Smooth muscle cell (in vitro differentiated cells): ENCODE measurements at regions not wholly inside any gene's neighbourhood (a gene's known extent, or its start where the extent isn't known, plus 50 kb on each side); places are given as distances from the start of the nearest gene placed in this dataset.

Experiments used
- DNase-seq: peaks from one replicate; lab custom pipeline; 2025; ENCODE audit not compliant: unreplicated experiment; lab: John Stamatoyannopoulos, UW
- H2AFZ ChIP-seq: fragments of 200-600 bp; sonication (generic); 2 replicates; pipeline ENCODE4 v1.6.0; 2016; ENCODE audit warnings: antibody characterized with exemption, low read depth, mild to moderate bottlenecking
- H3F3A ChIP-seq: fragments of 200-600 bp; sonication (generic); 2 replicates; pipeline ENCODE4 v1.6.0; 2017; ENCODE audit warnings: antibody characterized with exemption, low read depth
- H3K27ac ChIP-seq: fragments of 200-600 bp; sonication (generic); 2 replicates; pipeline ENCODE4 v1.5.1; 2016; ENCODE audit warnings: low read depth, mild to moderate bottlenecking
- H3K27me3 ChIP-seq: fragments of 200-600 bp; sonication (generic); 2 replicates; pipeline ENCODE4 v1.6.1; 2016; ENCODE audit warnings: low read depth, mild to moderate bottlenecking
- H3K36me3 ChIP-seq: fragments of 200-600 bp; sonication (generic); 2 replicates; pipeline ENCODE4 v1.5.1; 2016; ENCODE audit warnings: low read depth
- H3K4me1 ChIP-seq: fragments of 200-600 bp; sonication (generic); 2 replicates; pipeline ENCODE4 v1.5.1; 2016; ENCODE audit warnings: low read depth
- H3K4me2 ChIP-seq: fragments of 200-600 bp; sonication (generic); 2 replicates; pipeline ENCODE4 v1.6.0; 2016; ENCODE audit warnings: mild to moderate bottlenecking
- H3K4me3 ChIP-seq: fragments of 200-600 bp; sonication (generic); 2 replicates; pipeline ENCODE4 v1.5.1; 2016; ENCODE audit warnings: mild to moderate bottlenecking
- H3K79me2 ChIP-seq: fragments of 200-600 bp; sonication (generic); 2 replicates; pipeline ENCODE4 v1.6.0; 2016; ENCODE audit warnings: low read depth, mild to moderate bottlenecking
- H3K9ac ChIP-seq: fragments of 200-600 bp; sonication (generic); 2 replicates; pipeline ENCODE4 v1.6.0; 2016; ENCODE audit warnings: low read depth
- H3K9me3 ChIP-seq: fragments of 200-600 bp; sonication (generic); replicated peaks from 2 replicates; pipeline ENCODE4 v1.5.1; 2016; ENCODE audit warnings: low read depth
- H4K20me1 ChIP-seq: fragments of 200-600 bp; sonication (generic); 2 replicates; pipeline ENCODE4 v1.6.0; 2016; ENCODE audit warnings: low read depth
- CTCF ChIP-seq: fragments of 200-600 bp; sonication (generic); IDR thresholded peaks from 2 replicates; pipeline ENCODE4 v1.5.1; 2017; ENCODE audit warnings: borderline replicate concordance, mild to moderate bottlenecking, antibody characterized with exemption; ENCODE audit not compliant: insufficient read depth, poor library complexity, severe bottlenecking
- WGBS: methylation state at CpG from one replicate; pipeline ENCODE4 v1.1.7; 2016; ENCODE audit warnings: low lambda C conversion rate; 5-methylcytosine and 5-hydroxymethylcytosine counted together

GRCh38 chr7:68269405-68269804 is 1272.8 kb downstream of the TYW1 start:
- Histone ChIP-seq H3K27me3 (peaks cover 7% of the 10 kb centered on the region), H3K36me3 (no peaks in the 10 kb centered on the region), H3F3A (peaks cover 3% of the 10 kb centered on the region), H3K27ac (peak overlapping the region; percentile 67), H3K4me2 (no peak overlapping the region), H3K79me2 (no peaks in the 10 kb centered on the region), H3K9ac (no peak overlapping the region), H4K20me1 (no peaks in the 10 kb centered on the region), H3K4me3 (no peak overlapping the region), H3K9me3 (no peaks in the 10 kb centered on the region), H3K4me1 (no peaks in the 10 kb centered on the region), H2AFZ (no peak overlapping the region)
- no peak for DNase-seq
- no peak for TF ChIP-seq CTCF
- WGBS: 14% methylated on average over 1 of the region's 1 CpG

- Histone ChIP-seq H3K4me3 (no peak overlapping the region), H3K9ac (no peak overlapping the region), H4K20me1 (no peaks in the 10 kb centered on the region), H2AFZ (no peak overlapping the region), H3K27me3 (no peaks in the 10 kb centered on the region), H3K4me1 (no peaks in the 10 kb centered on the region), H3K27ac (no peak overlapping the region), H3K9me3 (no peaks in the 10 kb centered on the region), H3K4me2 (no peak overlapping the region), H3F3A (peaks cover 3% of the 10 kb centered on the region), H3K79me2 (no peaks in the 10 kb centered on the region), H3K36me3 (no peaks in the 10 kb centered on the region)
- no peak for TF ChIP-seq CTCF
- 88% methylated on average over 1 of the region's 1 CpG for WGBS
- DNase-seq: no peak
These were observed 1275.9 kb downstream of the TYW1 start for GRCh38 chr7:68272507-68272906.

GRCh38 chr7:68276725-68277124 is 1280.1 kb downstream of the TYW1 start:
- Histone ChIP-seq H3K4me1 (no peaks in the 10 kb centered on the region), H3K4me2 (no peak overlapping the region), H4K20me1 (no peaks in the 10 kb centered on the region), H3K27me3 (no peaks in the 10 kb centered on the region), H3K9ac (no peak overlapping the region), H3K4me3 (no peak overlapping the region), H3K79me2 (no peaks in the 10 kb centered on the region), H3K9me3 (no peaks in the 10 kb centered on the region), H2AFZ (no peak overlapping the region), H3K36me3 (no peaks in the 10 kb centered on the region), H3F3A (no peaks in the 10 kb centered on the region), H3K27ac (no peak overlapping the region)
- no peak for TF ChIP-seq CTCF
- WGBS: 80% methylated on average over 7 of the region's 7 CpGs
- DNase-seq: no peak

- WGBS: 87% methylated on average over 9 of the region's 10 CpGs
- no peak for TF ChIP-seq CTCF
- Histone ChIP-seq H3K4me3 (no peak overlapping the region), H3K36me3 (no peaks in the 10 kb centered on the region), H3K27me3 (no peaks in the 10 kb centered on the region), H3K4me2 (no peak overlapping the region), H3K79me2 (no peaks in the 10 kb centered on the region), H3F3A (no peaks in the 10 kb centered on the region), H3K9me3 (no peaks in the 10 kb centered on the region), H3K27ac (no peak overlapping the region), H2AFZ (no peak overlapping the region), H4K20me1 (no peaks in the 10 kb centered on the region), H3K4me1 (no peaks in the 10 kb centered on the region), H3K9ac (no peak overlapping the region)
- DNase-seq: no peak
These were observed 1283.3 kb downstream of the TYW1 start for GRCh38 chr7:68279827-68280400.
